ENCODE measurements at regions not wholly inside any gene's neighbourhood (a gene's known extent, or its start where the extent isn't known, plus 50 kb on each side); places are given as distances from the start of the nearest gene placed in this dataset.
"Not testable (repeated sequence)": the region's sequence is repeated elsewhere in the genome, so short reads cannot be mapped to it uniquely, and the experiment has no call there.

DNA sequence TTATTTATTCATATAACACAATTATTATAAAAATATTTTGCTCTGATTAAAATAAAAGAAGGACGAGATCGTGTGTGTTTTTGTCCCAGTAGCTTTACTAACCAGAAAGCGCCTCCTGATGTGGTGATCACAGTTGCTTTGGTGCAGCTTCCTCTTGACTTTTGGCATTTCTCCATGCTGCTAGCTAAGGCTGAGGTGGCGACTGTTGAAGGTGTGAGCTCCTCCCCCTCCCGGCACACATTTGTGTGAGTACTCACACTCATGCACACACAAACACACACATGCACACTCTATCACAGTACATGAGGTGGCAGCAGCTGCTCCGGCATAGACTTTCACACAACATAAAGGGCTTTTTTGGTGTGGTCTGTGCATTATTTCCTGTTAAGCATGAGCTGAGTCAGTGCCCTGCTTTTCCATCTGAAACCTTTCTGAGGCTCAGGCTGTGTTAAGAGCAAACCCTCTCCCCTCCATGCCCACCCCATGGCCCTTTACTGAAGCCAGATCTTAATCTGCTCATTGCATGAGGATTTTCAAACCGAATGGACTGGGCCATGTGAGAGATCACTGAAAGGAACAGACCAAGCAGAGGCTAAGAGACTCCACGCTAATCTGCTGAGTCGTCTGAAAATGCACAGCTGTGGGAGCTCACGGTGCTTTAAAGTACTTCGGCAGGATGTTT, 53.3 kb downstream of the FOXD4L1 start:
- peak in 1 of 3 donors; percentile 29 for DNase-seq (ENCODE audit: low read depth in 3 of 3)

DNA sequence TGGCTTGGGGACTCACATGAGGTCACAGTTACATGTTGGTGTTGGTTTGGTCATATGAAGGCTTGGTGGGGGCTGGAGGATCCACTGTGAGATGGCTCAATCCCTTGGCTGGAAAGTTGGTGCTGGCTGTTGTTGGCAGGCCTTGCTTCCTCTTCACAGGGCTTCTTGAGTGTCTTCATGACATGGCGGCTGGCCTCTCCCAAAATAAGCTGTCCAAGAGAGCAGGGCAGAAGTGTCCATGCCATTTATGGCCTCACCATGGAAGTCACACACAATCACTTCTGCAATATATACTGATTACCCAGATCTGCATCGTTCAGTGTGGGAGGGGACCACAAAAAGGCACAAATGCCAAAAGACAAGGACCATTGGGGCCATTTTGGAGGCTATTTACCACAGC, 61.4 kb downstream of the FOXD4L1 start:
- not testable (repeated sequence) for DNase-seq (ENCODE audit: low read depth in 3 of 3)

- not testable (repeated sequence) for DNase-seq (ENCODE audit: low read depth in 3 of 3)
Observed at GRCh38 chr2:113562662-113563061, 64.2 kb downstream of the FOXD4L1 start.

DNA sequence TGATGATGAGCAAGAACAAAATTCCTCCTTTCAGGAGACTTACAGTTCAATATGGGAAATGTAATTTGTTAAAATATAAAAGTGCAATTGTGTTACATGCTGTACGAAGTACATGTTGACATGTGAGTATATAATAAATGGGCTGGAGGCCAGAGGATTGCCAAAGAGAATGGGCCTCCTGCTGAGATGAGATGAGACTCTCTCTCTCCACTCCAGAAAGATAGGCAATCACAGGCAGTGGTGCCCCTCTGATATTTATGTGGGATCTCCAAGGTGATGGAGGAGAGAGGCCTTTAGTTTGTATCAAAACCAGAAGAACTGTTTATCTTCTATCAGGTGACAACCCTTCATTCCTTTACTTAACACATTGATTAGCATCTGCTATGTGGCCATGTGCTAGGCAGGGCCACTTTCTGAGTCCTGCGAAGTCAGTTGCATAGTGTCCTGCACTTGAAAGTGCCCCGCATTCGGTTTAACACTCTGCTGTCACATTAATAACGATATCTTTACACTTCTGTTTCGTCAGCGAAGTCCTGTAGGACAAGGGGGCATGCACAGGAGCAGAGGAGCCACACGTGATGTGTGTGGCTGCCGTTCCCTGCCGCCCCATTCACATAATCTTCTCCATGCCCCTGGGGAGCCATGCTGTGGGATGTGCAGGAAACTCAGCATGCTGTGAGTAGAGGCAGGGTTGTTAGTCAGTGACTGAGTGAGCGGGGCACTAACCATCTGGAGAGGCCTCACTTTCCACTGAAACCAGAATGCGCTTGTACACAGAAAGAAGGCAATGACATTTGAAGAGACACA, 60.2 kb upstream of the RABL2A start:
- DNase-seq (ENCODE audit: low read depth in 3 of 3) = not testable (repeated sequence)

- not testable (repeated sequence) for DNase-seq (ENCODE audit: low read depth in 3 of 3)
Observed at GRCh38 chr2:113567481-113567849, 59.6 kb upstream of the RABL2A start.

GRCh38 chr2:113568231-113568630, 58.8 kb upstream of the RABL2A start:
- DNase-seq (ENCODE audit: low read depth in 3 of 3) = not testable (repeated sequence)

- DNase-seq (ENCODE audit: low read depth in 3 of 3) = not testable (repeated sequence)
Observed at GRCh38 chr2:113570082-113570481, 57.0 kb upstream of the RABL2A start.

- not testable (repeated sequence) for DNase-seq (ENCODE audit: low read depth in 3 of 3)
Observed at GRCh38 chr2:113570509-113571009, 56.5 kb upstream of the RABL2A start.

DNA sequence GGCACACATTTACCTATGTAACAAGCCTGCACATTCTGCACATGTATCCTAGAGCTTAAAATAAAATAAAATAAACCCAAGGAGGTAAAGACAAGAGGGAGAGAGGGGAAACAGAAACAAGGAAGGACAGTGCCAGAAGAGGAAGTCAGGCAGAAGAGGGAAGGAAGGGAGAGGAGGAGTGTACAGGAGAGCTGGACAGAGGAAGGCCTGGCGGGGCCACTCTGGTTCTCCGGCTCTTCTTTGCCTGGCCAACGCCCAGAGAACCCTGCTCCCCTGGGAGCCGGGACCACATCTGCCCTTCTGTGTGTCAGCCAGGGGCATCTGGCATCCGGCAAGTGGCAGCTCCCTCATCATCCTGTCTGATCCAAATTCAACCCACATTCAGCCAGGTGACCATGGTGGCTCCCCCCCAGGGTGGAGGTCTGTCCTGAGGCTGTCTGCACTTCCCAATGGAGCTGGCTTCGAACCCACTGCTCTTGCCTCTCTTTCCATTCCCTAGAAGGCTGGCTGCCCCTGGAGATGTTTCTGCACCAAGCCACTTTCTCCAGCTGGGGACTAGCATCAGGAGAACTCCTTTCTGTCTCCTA, 55.5 kb upstream of the RABL2A start:
- DNase-seq (ENCODE audit: low read depth in 3 of 3) = not testable (repeated sequence)

- not testable (repeated sequence) for DNase-seq (ENCODE audit: low read depth in 3 of 3)
Observed at GRCh38 chr2:113575721-113576120, 51.3 kb upstream of the RABL2A start.

GRCh38 chr2:113576353-113576752, 50.7 kb upstream of the RABL2A start:
- DNase-seq (ENCODE audit: low read depth in 3 of 3) = not testable (repeated sequence)
